ENCODE measurements at regions not wholly inside any gene's neighbourhood (a gene's known extent, or its start where the extent isn't known, plus 50 kb on each side); places are given as distances from the start of the nearest gene placed in this dataset.

- TF ChIP-seq MYC (IDR thresholded peaks at IDR 0.05; ENCODE audit: low read depth, low read length) = no peak
- TF ChIP-seq CTCF (IDR thresholded peaks at IDR 0.05; ENCODE audit: low read depth, low read length) = no peak
These were observed 105.4 kb upstream of the PDC start for GRCh38 chr1:186566140-186566855.

Data from NB4 (cell line).